A549 (cell line): ENCODE measurements at regions not wholly inside any gene's neighbourhood (a gene's known extent, or its start where the extent isn't known, plus 50 kb on each side); places are given as distances from the start of the nearest gene placed in this dataset.

Source experiments
- ATAC-seq, 2 experiments: fragments of 200-7000 bp in 1 of 2; fragments of >200 bp in 1 of 2; cut with Nextera tagmentation in 1 of 2; cut with Tn5 transposase in 1 of 2; 3 replicates each; pipeline versions ENCODE4 v1.8.0 to v1.9.1; 2018 to 2020; ENCODE audit warnings: mild to moderate bottlenecking in 1 of 2, moderate library complexity in 1 of 2
- CTCF ChIA-PET: fragments of 300-600 bp; sonication (Branson Sonifier 250); formaldehyde crosslinking; extraction: SDS; loops from one replicate; lab custom pipeline; 2021; ENCODE audit warnings: antibody characterized with exemption, inconsistent platforms; lab: Yijun Ruan, JAX
- POLR2A ChIA-PET: fragments of 350-600 bp; formaldehyde crosslinking; extraction: SDS; loops from one replicate; lab custom pipeline; 2021; ENCODE audit warnings: antibody characterized with exemption, inconsistent platforms; lab: Yijun Ruan, JAX
- DNase-seq, 2 experiments: peaks; one replicate each; pipeline versions ENCODE4 v3.0.0 to v3.0.0-alpha.2; 2011 to 2016; ENCODE audit warnings: low read depth in 1 of 2, low spot score in 1 of 2
- FAIRE-seq: peaks from 2 replicates; lab custom pipeline; 2011; peaks lifted over from hg19 to GRCh38; lab: Jason Lieb, UNC
- H3K27ac ChIP-seq, 2 experiments: fragments of >200 bp; sonication (Bioruptor Twin); formaldehyde crosslinking; 3 replicates each; pipeline ENCODE4 v1.5.1; 2016 to 2017
- H3K4me1 ChIP-seq: fragments of >200 bp; sonication (Bioruptor Twin); formaldehyde crosslinking; 3 replicates; pipeline ENCODE4 v1.6.1; 2016
- H3K4me2 ChIP-seq: fragments of >200 bp; sonication (Bioruptor Twin); formaldehyde crosslinking; 3 replicates; pipeline ENCODE4 v1.6.1; 2016
- H3K4me3 ChIP-seq: fragments of >200 bp; sonication (Bioruptor Twin); formaldehyde crosslinking; 3 replicates; pipeline ENCODE4 v1.5.1; 2016
- H3K9me3 ChIP-seq: fragments of >200 bp; sonication (Bioruptor Twin); formaldehyde crosslinking; 3 replicates; pipeline ENCODE4 v1.6.1; 2016
- CHD2 ChIP-seq: fragments of 150-350 bp; IDR thresholded peaks from 2 replicates; pipeline ENCODE4 v1.6.1; 2014; ENCODE audit warnings: low read length; ENCODE audit not compliant: partially characterized antibody
- ESRRA ChIP-seq: fragments of 150-350 bp; IDR thresholded peaks from 2 replicates; pipeline ENCODE4 v1.6.1; 2014; ENCODE audit warnings: mild to moderate bottlenecking, low read length, borderline replicate concordance
- FOSB ChIP-seq: fragments of 250-450 bp; sonication (Bioruptor Pico); IDR thresholded peaks from 2 replicates; pipeline ENCODE4 v1.5.0; 2020; ENCODE audit warnings: mild to moderate bottlenecking, moderate library complexity
- FOSL2 ChIP-seq, 2 experiments: fragments of 450-650 bp in 1 of 2; fragments of >200 bp in 1 of 2; sonication (Bioruptor Twin) in 1 of 2; formaldehyde crosslinking; IDR thresholded peaks; 2 replicates each; pipeline versions ENCODE4 v1.5.0 to v1.6.1; 2016 to 2020; ENCODE audit warnings: mild to moderate bottlenecking in 1 of 2, moderate library complexity in 1 of 2
- FOXS1 ChIP-seq: fragments of 250-450 bp; sonication (Bioruptor Pico); IDR thresholded peaks from 2 replicates; pipeline ENCODE4 v1.5.0; 2020; ENCODE audit warnings: mild to moderate bottlenecking, moderate library complexity
- HDAC2 ChIP-seq: fragments of 200-600 bp; sonication (generic); IDR thresholded peaks from 2 replicates; pipeline ENCODE4 v1.6.1; 2016
- HOXA7 ChIP-seq: fragments of 250-450 bp; sonication (Bioruptor Pico); IDR thresholded peaks from 2 replicates; pipeline ENCODE4 v1.5.0; 2020; ENCODE audit warnings: mild to moderate bottlenecking, moderate library complexity
- HOXB5 ChIP-seq: fragments of 250-450 bp; sonication (Bioruptor Pico); IDR thresholded peaks from 2 replicates; pipeline ENCODE4 v1.5.0; 2020; ENCODE audit warnings: mild to moderate bottlenecking, moderate library complexity
- JUN ChIP-seq, 2 experiments: fragments of >200 bp; sonication (Bioruptor Twin); formaldehyde crosslinking; IDR thresholded peaks; 2 replicates in 1 of 2; 3 replicates in 1 of 2; pipeline ENCODE4 v1.6.1; 2016 to 2017
- KDM1A ChIP-seq: fragments of 200-600 bp; sonication (generic); IDR thresholded peaks from 2 replicates; pipeline ENCODE4 v1.6.1; 2016; ENCODE audit warnings: low read depth, mild to moderate bottlenecking
- KDM5A ChIP-seq: fragments of 200-600 bp; sonication (generic); IDR thresholded peaks from 2 replicates; pipeline ENCODE4 v1.6.1; 2016; ENCODE audit warnings: antibody characterized with exemption, mild to moderate bottlenecking
- MAFK ChIP-seq: fragments of 450-650 bp; IDR thresholded peaks from 2 replicates; pipeline ENCODE4 v1.6.1; 2014; ENCODE audit not compliant: partially characterized antibody
- MAZ ChIP-seq: fragments of 150-350 bp; IDR thresholded peaks from 2 replicates; pipeline ENCODE4 v1.6.1; 2014; ENCODE audit warnings: antibody characterized with exemption, low read depth, low read length, borderline replicate concordance
- NPAS2 ChIP-seq: fragments of 250-450 bp; sonication (Bioruptor Pico); IDR thresholded peaks from 2 replicates; pipeline ENCODE4 v1.8.0; 2022; ENCODE audit warnings: mild to moderate bottlenecking, moderate library complexity, borderline replicate concordance
- POLR2A ChIP-seq: IDR thresholded peaks from 2 replicates; pipeline ENCODE4 v1.6.1; 2012; ENCODE audit warnings: mild to moderate bottlenecking, low read length
- POLR2AphosphoS2 ChIP-seq: conservative IDR thresholded peaks from 2 replicates; pipeline ENCODE4 v1.6.1; 2012; ENCODE audit warnings: low read length, improper control_type of control experiment, inconsistent platforms
- RFX5 ChIP-seq: fragments of 450-650 bp; IDR thresholded peaks from 2 replicates; pipeline ENCODE4 v1.7.1; 2014; ENCODE audit warnings: antibody characterized with exemption, mild to moderate bottlenecking, moderate library complexity
- SMC3 ChIP-seq: fragments of >200 bp; sonication (Bioruptor Twin); formaldehyde crosslinking; IDR thresholded peaks from 3 replicates; pipeline ENCODE4 v1.6.1; 2018; ENCODE audit warnings: inconsistent platforms
- SREBF2 ChIP-seq: fragments of 450-650 bp; IDR thresholded peaks from 2 replicates; pipeline ENCODE4 v1.6.1; 2014; ENCODE audit warnings: mild to moderate bottlenecking, moderate library complexity
- ZC3H11A ChIP-seq: fragments of 450-650 bp; IDR thresholded peaks from 2 replicates; pipeline ENCODE4 v1.6.1; 2014; ENCODE audit warnings: antibody characterized with exemption, mild to moderate bottlenecking
- ZSCAN20 ChIP-seq: fragments of 250-450 bp; sonication (Bioruptor Pico); IDR thresholded peaks from 2 replicates; pipeline ENCODE4 v1.8.0; 2022; ENCODE audit warnings: mild to moderate bottlenecking, moderate library complexity
- WGBS: methylation state at CpG from one replicate; pipeline ENCODE4 v1.1.6; 2017; ENCODE audit errors: missing lambda C conversion rate; 5-methylcytosine and 5-hydroxymethylcytosine counted together
- TF ChIP-seq, protein P1 (sequence below): IDR thresholded peaks from 2 replicates; pipeline ENCODE4 v1.6.1; 2012
- TF ChIP-seq, protein P2 (sequence below): IDR thresholded peaks from 2 replicates; pipeline ENCODE4 v1.6.1; 2012; ENCODE audit warnings: low read depth, borderline replicate concordance
- TF ChIP-seq, protein P3 (sequence below): fragments of 200-600 bp; sonication (generic); IDR thresholded peaks from 2 replicates; pipeline ENCODE4 v1.6.1; 2016; ENCODE audit warnings: antibody characterized with exemption, mild to moderate bottlenecking, moderate library complexity
- TF ChIP-seq, protein P4 (sequence below): fragments of >200 bp; sonication (Bioruptor Twin); formaldehyde crosslinking; IDR thresholded peaks from 3 replicates; pipeline ENCODE4 v1.5.1; 2016

DNA sequence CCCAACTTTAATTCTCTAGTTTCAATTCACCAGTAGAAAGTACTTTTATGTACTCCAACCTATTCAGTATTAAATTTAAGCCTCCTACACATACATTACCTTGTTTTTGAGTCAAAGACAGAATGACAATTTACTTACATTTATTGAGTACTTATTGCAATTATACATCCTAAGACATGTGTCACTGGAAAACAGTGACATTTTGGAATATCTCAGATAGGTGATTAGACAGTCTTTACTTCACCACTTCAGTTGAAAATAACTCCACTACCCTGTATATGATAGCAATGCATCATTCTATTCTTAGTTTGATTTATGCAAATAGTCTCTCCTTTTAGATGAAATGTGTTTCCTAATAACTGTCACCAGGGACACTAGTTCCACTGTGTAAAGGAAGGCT is 461.5 kb downstream of the TUSC7 start:
- POLR2A ChIA-PET, result no interaction called here
- Histone ChIP-seq H3K9me3 (no peaks in the 10 kb centered on the region), H3K4me1 (no peaks in the 10 kb centered on the region), H3K27ac (no peak overlapping the region), H3K4me3 (no peak overlapping the region), H3K4me2 (no peak overlapping the region)
- FAIRE-seq, result no peak
- DNase-seq, result no peak
- CTCF ChIA-PET, result no interaction called here
- TF ChIP-seq HOXB5 (no peak), FOSL2 (IDR thresholded peaks at IDR 0.05) (no peak), FOSL2 (CRISPR knock-in tag; IDR thresholded peaks at IDR 0.05) (no peak), HOXA7 (CRISPR knock-in tag) (no peak), SREBF2 (no peak), HDAC2 (no peak), KDM1A (no peak), FOSB (CRISPR knock-in tag) (no peak), JUN (IDR thresholded peaks at IDR 0.05) (no peak), POLR2A (no peak), NPAS2 (CRISPR knock-in tag) (no peak), ZC3H11A (no peak), SMC3 (no peak)
- ATAC-seq, result no peak

DNA sequence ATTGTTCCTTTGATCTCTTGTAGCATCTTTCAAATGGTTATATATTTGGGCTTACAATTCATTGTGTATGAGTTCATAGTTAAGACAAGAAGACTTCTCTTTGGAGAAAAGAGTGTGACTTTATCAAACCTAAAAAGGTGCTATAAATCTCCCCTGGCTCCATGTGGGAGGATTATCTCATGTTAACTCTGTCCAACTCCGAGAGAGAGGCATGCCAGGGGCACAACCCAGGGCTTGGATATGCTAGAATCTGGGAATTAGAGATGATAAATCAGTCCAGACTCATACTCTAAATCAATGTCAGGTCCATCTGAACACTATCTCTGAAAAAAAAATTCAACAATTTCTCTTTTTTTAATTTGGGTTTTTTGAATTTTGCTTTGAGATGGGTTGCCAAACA is 462.8 kb downstream of the TUSC7 start:
- POLR2A ChIA-PET, result no interaction called here
- 47% methylated on average over 1 of the region's 1 CpG for WGBS

More for the DNA sequence above, 462.8 kb downstream of the TUSC7 start:
- no peak for DNase-seq
- TF ChIP-seq, protein P1, sequence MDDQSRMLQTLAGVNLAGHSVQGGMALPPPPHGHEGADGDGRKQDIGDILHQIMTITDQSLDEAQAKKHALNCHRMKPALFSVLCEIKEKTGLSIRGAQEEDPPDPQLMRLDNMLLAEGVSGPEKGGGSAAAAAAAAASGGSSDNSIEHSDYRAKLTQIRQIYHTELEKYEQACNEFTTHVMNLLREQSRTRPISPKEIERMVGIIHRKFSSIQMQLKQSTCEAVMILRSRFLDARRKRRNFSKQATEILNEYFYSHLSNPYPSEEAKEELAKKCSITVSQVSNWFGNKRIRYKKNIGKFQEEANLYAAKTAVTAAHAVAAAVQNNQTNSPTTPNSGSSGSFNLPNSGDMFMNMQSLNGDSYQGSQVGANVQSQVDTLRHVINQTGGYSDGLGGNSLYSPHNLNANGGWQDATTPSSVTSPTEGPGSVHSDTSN, result no peak
- TF ChIP-seq POLR2AphosphoS2, result no peak
- no peak for TF ChIP-seq KDM5A
- no peak for TF ChIP-seq MAZ
- no peak for TF ChIP-seq ESRRA
- TF ChIP-seq, protein P2, sequence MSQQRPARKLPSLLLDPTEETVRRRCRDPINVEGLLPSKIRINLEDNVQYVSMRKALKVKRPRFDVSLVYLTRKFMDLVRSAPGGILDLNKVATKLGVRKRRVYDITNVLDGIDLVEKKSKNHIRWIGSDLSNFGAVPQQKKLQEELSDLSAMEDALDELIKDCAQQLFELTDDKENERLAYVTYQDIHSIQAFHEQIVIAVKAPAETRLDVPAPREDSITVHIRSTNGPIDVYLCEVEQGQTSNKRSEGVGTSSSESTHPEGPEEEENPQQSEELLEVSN, result no peak
- no peak for TF ChIP-seq FOXS1
- TF ChIP-seq HOXA7 (CRISPR knock-in tag), result no peak
- no peak for TF ChIP-seq CHD2
- TF ChIP-seq RFX5, result no peak
- no peak for TF ChIP-seq ZSCAN20 (CRISPR knock-in tag)
- TF ChIP-seq, protein P3, sequence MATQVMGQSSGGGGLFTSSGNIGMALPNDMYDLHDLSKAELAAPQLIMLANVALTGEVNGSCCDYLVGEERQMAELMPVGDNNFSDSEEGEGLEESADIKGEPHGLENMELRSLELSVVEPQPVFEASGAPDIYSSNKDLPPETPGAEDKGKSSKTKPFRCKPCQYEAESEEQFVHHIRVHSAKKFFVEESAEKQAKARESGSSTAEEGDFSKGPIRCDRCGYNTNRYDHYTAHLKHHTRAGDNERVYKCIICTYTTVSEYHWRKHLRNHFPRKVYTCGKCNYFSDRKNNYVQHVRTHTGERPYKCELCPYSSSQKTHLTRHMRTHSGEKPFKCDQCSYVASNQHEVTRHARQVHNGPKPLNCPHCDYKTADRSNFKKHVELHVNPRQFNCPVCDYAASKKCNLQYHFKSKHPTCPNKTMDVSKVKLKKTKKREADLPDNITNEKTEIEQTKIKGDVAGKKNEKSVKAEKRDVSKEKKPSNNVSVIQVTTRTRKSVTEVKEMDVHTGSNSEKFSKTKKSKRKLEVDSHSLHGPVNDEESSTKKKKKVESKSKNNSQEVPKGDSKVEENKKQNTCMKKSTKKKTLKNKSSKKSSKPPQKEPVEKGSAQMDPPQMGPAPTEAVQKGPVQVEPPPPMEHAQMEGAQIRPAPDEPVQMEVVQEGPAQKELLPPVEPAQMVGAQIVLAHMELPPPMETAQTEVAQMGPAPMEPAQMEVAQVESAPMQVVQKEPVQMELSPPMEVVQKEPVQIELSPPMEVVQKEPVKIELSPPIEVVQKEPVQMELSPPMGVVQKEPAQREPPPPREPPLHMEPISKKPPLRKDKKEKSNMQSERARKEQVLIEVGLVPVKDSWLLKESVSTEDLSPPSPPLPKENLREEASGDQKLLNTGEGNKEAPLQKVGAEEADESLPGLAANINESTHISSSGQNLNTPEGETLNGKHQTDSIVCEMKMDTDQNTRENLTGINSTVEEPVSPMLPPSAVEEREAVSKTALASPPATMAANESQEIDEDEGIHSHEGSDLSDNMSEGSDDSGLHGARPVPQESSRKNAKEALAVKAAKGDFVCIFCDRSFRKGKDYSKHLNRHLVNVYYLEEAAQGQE, result no peak
- TF ChIP-seq MAFK, result no peak
- TF ChIP-seq, protein P4, sequence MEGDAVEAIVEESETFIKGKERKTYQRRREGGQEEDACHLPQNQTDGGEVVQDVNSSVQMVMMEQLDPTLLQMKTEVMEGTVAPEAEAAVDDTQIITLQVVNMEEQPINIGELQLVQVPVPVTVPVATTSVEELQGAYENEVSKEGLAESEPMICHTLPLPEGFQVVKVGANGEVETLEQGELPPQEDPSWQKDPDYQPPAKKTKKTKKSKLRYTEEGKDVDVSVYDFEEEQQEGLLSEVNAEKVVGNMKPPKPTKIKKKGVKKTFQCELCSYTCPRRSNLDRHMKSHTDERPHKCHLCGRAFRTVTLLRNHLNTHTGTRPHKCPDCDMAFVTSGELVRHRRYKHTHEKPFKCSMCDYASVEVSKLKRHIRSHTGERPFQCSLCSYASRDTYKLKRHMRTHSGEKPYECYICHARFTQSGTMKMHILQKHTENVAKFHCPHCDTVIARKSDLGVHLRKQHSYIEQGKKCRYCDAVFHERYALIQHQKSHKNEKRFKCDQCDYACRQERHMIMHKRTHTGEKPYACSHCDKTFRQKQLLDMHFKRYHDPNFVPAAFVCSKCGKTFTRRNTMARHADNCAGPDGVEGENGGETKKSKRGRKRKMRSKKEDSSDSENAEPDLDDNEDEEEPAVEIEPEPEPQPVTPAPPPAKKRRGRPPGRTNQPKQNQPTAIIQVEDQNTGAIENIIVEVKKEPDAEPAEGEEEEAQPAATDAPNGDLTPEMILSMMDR, result no peak
- no peak for TF ChIP-seq JUN (IDR thresholded peaks at IDR 0.05)
- TF ChIP-seq, all 56 proteins: peak for 0
- Histone ChIP-seq H3K4me2 (no peak overlapping the region), H3K27ac (no peak overlapping the region), H3K9me3 (no peaks in the 10 kb centered on the region), H3K4me1 (no peaks in the 10 kb centered on the region), H3K4me3 (no peak overlapping the region)
- no peak for FAIRE-seq
- CTCF ChIA-PET, result no interaction called here
- ATAC-seq, result no peak
